ENCODE measurements at regions not wholly inside any gene's neighbourhood (a gene's known extent, or its start where the extent isn't known, plus 50 kb on each side); places are given as distances from the start of the nearest gene placed in this dataset.
"Not testable (repeated sequence)": the region's sequence is repeated elsewhere in the genome, so short reads cannot be mapped to it uniquely, and the experiment has no call there.

- H3K79me1 ChIP-seq (ENCODE audit: low read length); H3K27ac ChIP-seq (ENCODE audit: low read depth, low read length); H4K8ac ChIP-seq (ENCODE audit: low read depth, low read length); H2AFZ ChIP-seq (ENCODE audit: insufficient read depth, low read length, poor library complexity); H3K14ac ChIP-seq (ENCODE audit: low read length); H3K4me3 ChIP-seq (ENCODE audit: low read depth, low read length); H2AK5ac ChIP-seq (ENCODE audit: low read length); H3K79me2 ChIP-seq (ENCODE audit: control insufficient read depth, insufficient read depth, low read length, poor library complexity); H2BK5ac ChIP-seq (ENCODE audit: low read depth, low read length, poor library complexity); H3K4ac ChIP-seq (ENCODE audit: low read depth, low read length); H4K12ac ChIP-seq (ENCODE audit: low read depth, low read length); H4K91ac ChIP-seq (ENCODE audit: low read depth, low read length); H3K9ac ChIP-seq (ENCODE audit: low read length); DNase-seq; H3K4me2 ChIP-seq (ENCODE audit: low read length); H3K4me1 ChIP-seq (ENCODE audit: control insufficient read depth in 1 of 2, insufficient read depth in 2 of 2, low read length in 2 of 2); H2BK120ac ChIP-seq (ENCODE audit: insufficient read depth, low read length, poor library complexity); H3K9me3 ChIP-seq (ENCODE audit: insufficient read depth, low read depth, low read length); H3K27me3 ChIP-seq (ENCODE audit: insufficient read depth, low read length); H3K18ac ChIP-seq (ENCODE audit: low read length); H2BK12ac ChIP-seq (ENCODE audit: low read length); H3K23ac ChIP-seq (ENCODE audit: low read length); H3K36me3 ChIP-seq (ENCODE audit: control insufficient read depth in 1 of 2, insufficient read depth in 2 of 2, low read length in 2 of 2): not testable (repeated sequence)
- no CpG with 5 or more reads among the region's 2 CpGs for WGBS (ENCODE audit: extremely low coverage, insufficient coverage, insufficient read length)
These were observed 239.7 kb downstream of the SQOR start for GRCh38 chr15:45874566-45874965.

- H3K27ac ChIP-seq (ENCODE audit: low read depth, low read length) = no peak overlapping the region
- no peak for DNase-seq
- no CpG with 5 or more reads among the region's 2 CpGs for WGBS (ENCODE audit: extremely low coverage, insufficient coverage, insufficient read length)
- peaks cover 2% of the 10 kb centered on the region for H3K9me3 ChIP-seq (ENCODE audit: insufficient read depth, low read depth, low read length)
- no peak overlapping the region for H3K23ac ChIP-seq (ENCODE audit: low read length)
- H3K4ac ChIP-seq (ENCODE audit: low read depth, low read length) = no peak overlapping the region
- no peak overlapping the region for H3K4me2 ChIP-seq (ENCODE audit: low read length)
- no peak overlapping the region for H4K91ac ChIP-seq (ENCODE audit: low read depth, low read length)
- H3K14ac ChIP-seq (ENCODE audit: low read length) = no peak overlapping the region
- H2BK5ac ChIP-seq (ENCODE audit: low read depth, low read length, poor library complexity) = no peak overlapping the region
- H3K4me3 ChIP-seq (ENCODE audit: low read depth, low read length) = no peak overlapping the region
- no peak overlapping the region for H2AFZ ChIP-seq (ENCODE audit: insufficient read depth, low read length, poor library complexity)
- H3K4me1 ChIP-seq (ENCODE audit: control insufficient read depth in 1 of 2, insufficient read depth in 2 of 2, low read length in 2 of 2) = no peaks in the 10 kb centered on the region
- no peaks in the 10 kb centered on the region for H3K79me2 ChIP-seq (ENCODE audit: control insufficient read depth, insufficient read depth, low read length, poor library complexity)
- H4K8ac ChIP-seq (ENCODE audit: low read depth, low read length) = no peak overlapping the region
- H3K27me3 ChIP-seq (ENCODE audit: insufficient read depth, low read length) = no peaks in the 10 kb centered on the region
- no peak overlapping the region for H2BK12ac ChIP-seq (ENCODE audit: low read length)
- H3K36me3 ChIP-seq (ENCODE audit: control insufficient read depth in 1 of 2, insufficient read depth in 2 of 2, low read length in 2 of 2) = no peaks in the 10 kb centered on the region
- no peak overlapping the region for H4K12ac ChIP-seq (ENCODE audit: low read depth, low read length)
- no peak overlapping the region for H3K9ac ChIP-seq (ENCODE audit: low read length)
- H3K79me1 ChIP-seq (ENCODE audit: low read length) = no peaks in the 10 kb centered on the region
- H3K18ac ChIP-seq (ENCODE audit: low read length) = no peak overlapping the region
- no peak overlapping the region for H2AK5ac ChIP-seq (ENCODE audit: low read length)
- H2BK120ac ChIP-seq (ENCODE audit: insufficient read depth, low read length, poor library complexity) = no peak overlapping the region
These were observed 249.5 kb downstream of the SQOR start for GRCh38 chr15:45884289-45884688.

- Histone ChIP-seq H3K4ac (ENCODE audit: low read depth, low read length) (no peak overlapping the region), H3K79me1 (ENCODE audit: low read length) (no peaks in the 10 kb centered on the region), H3K27me3 (ENCODE audit: insufficient read depth, low read length) (no peaks in the 10 kb centered on the region), H3K4me3 (ENCODE audit: low read depth, low read length) (no peak overlapping the region), H3K14ac (ENCODE audit: low read length) (no peak overlapping the region), H3K79me2 (ENCODE audit: control insufficient read depth, insufficient read depth, low read length, poor library complexity) (no peaks in the 10 kb centered on the region), H3K4me1 (ENCODE audit: control insufficient read depth in 1 of 2, insufficient read depth in 2 of 2, low read length in 2 of 2) (no peaks in the 10 kb centered on the region), H3K36me3 (ENCODE audit: control insufficient read depth in 1 of 2, insufficient read depth in 2 of 2, low read length in 2 of 2) (no peaks in the 10 kb centered on the region), H3K4me2 (ENCODE audit: low read length) (no peak overlapping the region), H2BK120ac (ENCODE audit: insufficient read depth, low read length, poor library complexity) (no peak overlapping the region), H2AFZ (ENCODE audit: insufficient read depth, low read length, poor library complexity) (no peak overlapping the region), H2AK5ac (ENCODE audit: low read length) (no peak overlapping the region), H2BK5ac (ENCODE audit: low read depth, low read length, poor library complexity) (no peak overlapping the region), H4K8ac (ENCODE audit: low read depth, low read length) (no peak overlapping the region), H3K9me3 (ENCODE audit: insufficient read depth, low read depth, low read length) (peaks cover 2% of the 10 kb centered on the region), H4K91ac (ENCODE audit: low read depth, low read length) (no peak overlapping the region), H2BK12ac (ENCODE audit: low read length) (no peak overlapping the region), H3K27ac (ENCODE audit: low read depth, low read length) (no peak overlapping the region), H3K9ac (ENCODE audit: low read length) (no peak overlapping the region), H4K12ac (ENCODE audit: low read depth, low read length) (no peak overlapping the region), H3K18ac (ENCODE audit: low read length) (no peak overlapping the region), H3K23ac (ENCODE audit: low read length) (no peak overlapping the region)
- DNase-seq = no peak
- WGBS (ENCODE audit: extremely low coverage, insufficient coverage, insufficient read length) = no CpG with 5 or more reads among the region's 6 CpGs
These were observed 250.1 kb downstream of the SQOR start for GRCh38 chr15:45884755-45885445.

- Histone ChIP-seq H3K27ac (ENCODE audit: low read depth, low read length) (no peak overlapping the region), H3K9me3 (ENCODE audit: insufficient read depth, low read depth, low read length) (peaks cover 2% of the 10 kb centered on the region), H3K4me3 (ENCODE audit: low read depth, low read length) (no peak overlapping the region), H3K9ac (ENCODE audit: low read length) (no peak overlapping the region), H2BK12ac (ENCODE audit: low read length) (no peak overlapping the region), H3K4me2 (ENCODE audit: low read length) (no peak overlapping the region), H2AFZ (ENCODE audit: insufficient read depth, low read length, poor library complexity) (no peak overlapping the region), H3K4me1 (ENCODE audit: control insufficient read depth in 1 of 2, insufficient read depth in 2 of 2, low read length in 2 of 2) (no peaks in the 10 kb centered on the region), H4K8ac (ENCODE audit: low read depth, low read length) (no peak overlapping the region), H3K4ac (ENCODE audit: low read depth, low read length) (no peak overlapping the region), H2BK120ac (ENCODE audit: insufficient read depth, low read length, poor library complexity) (no peak overlapping the region), H3K79me1 (ENCODE audit: low read length) (no peaks in the 10 kb centered on the region), H2AK5ac (ENCODE audit: low read length) (no peak overlapping the region), H3K23ac (ENCODE audit: low read length) (no peak overlapping the region), H3K18ac (ENCODE audit: low read length) (no peak overlapping the region), H3K27me3 (ENCODE audit: insufficient read depth, low read length) (no peaks in the 10 kb centered on the region), H4K12ac (ENCODE audit: low read depth, low read length) (no peak overlapping the region), H2BK5ac (ENCODE audit: low read depth, low read length, poor library complexity) (no peak overlapping the region), H3K36me3 (ENCODE audit: control insufficient read depth in 1 of 2, insufficient read depth in 2 of 2, low read length in 2 of 2) (no peaks in the 10 kb centered on the region), H3K14ac (ENCODE audit: low read length) (no peak overlapping the region), H3K79me2 (ENCODE audit: control insufficient read depth, insufficient read depth, low read length, poor library complexity) (no peaks in the 10 kb centered on the region), H4K91ac (ENCODE audit: low read depth, low read length) (no peak overlapping the region)
- no peak for DNase-seq
- WGBS (ENCODE audit: extremely low coverage, insufficient coverage, insufficient read length) = no CpG with 5 or more reads among the region's 21 CpGs
These were observed 251.0 kb downstream of the SQOR start for GRCh38 chr15:45885801-45886200.
